Sigmoid colon (tissue), 6 donors: ENCODE measurements at regions not wholly inside any gene's neighbourhood (a gene's known extent, or its start where the extent isn't known, plus 50 kb on each side); places are given as distances from the start of the nearest gene placed in this dataset.

ENCODE experiments used
- DNase-seq: peaks from one replicate; pipeline ENCODE4 v3.0.0-alpha.2; 2019
- H3K27ac ChIP-seq, 4 donors: fragments of 200-600 bp; sonication (generic); one replicate each; pipeline ENCODE4 v1.5.1; 2016 to 2019; ENCODE audit warnings: mild to moderate bottlenecking in 1 of 4
- H3K27me3 ChIP-seq, 3 donors: fragments of 200-600 bp; sonication (generic); one replicate each; pipeline ENCODE4 v1.5.1; 2019; ENCODE audit warnings: mild to moderate bottlenecking in 1 of 3
- H3K36me3 ChIP-seq, 4 donors: fragments of 200-600 bp; sonication (generic); one replicate each; pipeline ENCODE4 v1.5.1; 2016 to 2019
- H3K4me1 ChIP-seq, 4 donors: fragments of 200-600 bp; sonication (generic); one replicate each; pipeline ENCODE4 v1.5.1; 2017 to 2019
- H3K4me3 ChIP-seq, 4 donors: fragments of 200-600 bp; sonication (generic); one replicate each; pipeline ENCODE4 v1.5.1; 2017 to 2019; ENCODE audit warnings: mild to moderate bottlenecking in 2 of 4, moderate library complexity in 1 of 4
- H3K9me3 ChIP-seq, 4 donors: fragments of 200-600 bp in 3 of 4; sonication (generic) in 3 of 4; one replicate each; pipeline versions ENCODE4 v1.5.1 to v1.6.1; 2013 to 2019
- EP300 ChIP-seq, 4 donors: sonication (generic); formaldehyde crosslinking; IDR thresholded peaks; one replicate each; pipeline ENCODE4 v1.6.1; 2017; ENCODE audit warnings: antibody characterized with exemption in 4 of 4
- POLR2A ChIP-seq, 2 donors: fragments of 450-650 bp; IDR thresholded peaks; one replicate each; pipeline ENCODE4 v1.6.1; 2016; ENCODE audit warnings: antibody characterized with exemption in 2 of 2, mild to moderate bottlenecking in 2 of 2, moderate library complexity in 2 of 2
- POLR2AphosphoS5 ChIP-seq, 4 donors: sonication (generic); formaldehyde crosslinking; IDR thresholded peaks; one replicate each; pipeline ENCODE4 v1.6.1; 2017; ENCODE audit warnings: antibody characterized with exemption in 4 of 4
- WGBS, 2 donors: extraction: QIAGEN DNeasy Blood & Tissue Kit; methylation state at CpG; one replicate each; pipeline ENCODE4 v1.1.7; 2013; 5-methylcytosine and 5-hydroxymethylcytosine counted together
- intact Hi-C: fragments of 100-400 bp; cut with DNase I; formaldehyde crosslinking; loops from one replicate; pipeline ENCODE4 v1.15.1; 2023
- TF ChIP-seq, protein P1 (sequence below), 4 experiments: fragments of 450-650 bp in 3 of 4; fragments of 200-600 bp in 1 of 4; IDR thresholded peaks; one replicate each; pipeline ENCODE4 v1.5.1; 2016 to 2019; ENCODE audit warnings: antibody characterized with exemption in 4 of 4, mild to moderate bottlenecking in 3 of 4, moderate library complexity in 2 of 4
- donor health status: healthy with polysubstance abuse.
- donor health status: healthy.

DNA sequence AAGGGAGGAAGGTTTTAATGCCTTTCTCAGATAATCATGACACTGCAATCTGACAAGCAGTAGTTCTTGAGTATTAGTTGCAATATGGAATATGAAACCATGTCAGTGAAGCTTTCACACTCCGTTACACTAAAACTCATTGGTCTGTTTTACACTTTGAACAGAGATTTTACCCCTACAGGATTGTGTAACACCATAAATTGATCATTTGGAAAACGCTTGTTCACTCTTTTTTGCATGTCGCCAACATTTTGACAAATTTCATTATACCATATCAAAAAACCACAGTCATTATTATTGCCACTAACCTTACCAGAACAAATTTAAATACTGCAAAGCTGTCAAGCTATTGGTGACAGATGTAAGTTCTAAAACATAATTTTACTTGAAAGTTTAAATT is 404.8 kb upstream of the THBS1 start:
- H3K4me1 ChIP-seq: peaks cover 0 to 42% (median 35%) of the 10 kb centered on the region in 4 donors
- TF ChIP-seq EP300 (IDR thresholded peaks at IDR 0.05) (no peak), POLR2AphosphoS5 (IDR thresholded peaks at IDR 0.05) (no peak), POLR2A (IDR thresholded peaks at IDR 0.05) (no peak)
- TF ChIP-seq, protein P1, sequence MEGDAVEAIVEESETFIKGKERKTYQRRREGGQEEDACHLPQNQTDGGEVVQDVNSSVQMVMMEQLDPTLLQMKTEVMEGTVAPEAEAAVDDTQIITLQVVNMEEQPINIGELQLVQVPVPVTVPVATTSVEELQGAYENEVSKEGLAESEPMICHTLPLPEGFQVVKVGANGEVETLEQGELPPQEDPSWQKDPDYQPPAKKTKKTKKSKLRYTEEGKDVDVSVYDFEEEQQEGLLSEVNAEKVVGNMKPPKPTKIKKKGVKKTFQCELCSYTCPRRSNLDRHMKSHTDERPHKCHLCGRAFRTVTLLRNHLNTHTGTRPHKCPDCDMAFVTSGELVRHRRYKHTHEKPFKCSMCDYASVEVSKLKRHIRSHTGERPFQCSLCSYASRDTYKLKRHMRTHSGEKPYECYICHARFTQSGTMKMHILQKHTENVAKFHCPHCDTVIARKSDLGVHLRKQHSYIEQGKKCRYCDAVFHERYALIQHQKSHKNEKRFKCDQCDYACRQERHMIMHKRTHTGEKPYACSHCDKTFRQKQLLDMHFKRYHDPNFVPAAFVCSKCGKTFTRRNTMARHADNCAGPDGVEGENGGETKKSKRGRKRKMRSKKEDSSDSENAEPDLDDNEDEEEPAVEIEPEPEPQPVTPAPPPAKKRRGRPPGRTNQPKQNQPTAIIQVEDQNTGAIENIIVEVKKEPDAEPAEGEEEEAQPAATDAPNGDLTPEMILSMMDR (IDR thresholded peaks at IDR 0.05): no peak
- H3K36me3 ChIP-seq: no peaks in the 10 kb centered on the region
- no peaks in the 10 kb centered on the region for H3K9me3 ChIP-seq
- DNase-seq: no peak
- 91 to 96% methylated on average over 3 of the region's 3 CpGs for WGBS, 2 donors
- intact Hi-C loops: loop anchor here (10.0 kb wide), 2 partner anchors 299 to 579 kb away; no protein-coding TSS in a partner anchor
- no peak overlapping the region for H3K27ac ChIP-seq
- no peaks in the 10 kb centered on the region for H3K27me3 ChIP-seq
- no peak overlapping the region for H3K4me3 ChIP-seq

DNA sequence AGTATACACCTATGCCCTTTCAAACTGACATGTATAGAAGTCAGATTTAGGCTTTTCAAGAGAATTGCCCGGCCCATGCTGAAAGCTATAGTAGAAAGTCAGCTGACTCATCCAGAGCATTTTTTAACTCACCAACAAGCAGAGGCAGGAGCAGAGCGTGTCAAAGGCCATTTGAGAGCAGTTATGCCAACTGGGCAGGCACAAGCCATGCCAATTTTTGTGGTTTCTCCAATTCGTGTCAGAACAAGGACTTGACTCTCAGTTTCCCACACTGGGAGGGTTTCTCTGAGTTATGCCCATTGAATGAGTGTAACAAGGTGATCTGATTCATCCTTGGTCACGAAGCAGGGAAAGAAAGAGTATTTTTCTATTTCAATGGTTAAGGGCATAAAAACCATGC is 403.3 kb upstream of the THBS1 start:
- no peak overlapping the region for H3K4me3 ChIP-seq
- intact Hi-C loops: loop anchor here (10.0 kb wide), 2 partner anchors 297 to 577 kb away; no protein-coding TSS in a partner anchor
- DNase-seq: no peak
- 88 to 89% methylated on average over 4 of the region's 4 CpGs for WGBS, 2 donors
- H3K27ac ChIP-seq: no peak overlapping the region
- H3K36me3 ChIP-seq: no peaks in the 10 kb centered on the region
- peaks cover 0 to 39% (median 30%) of the 10 kb centered on the region in 4 donors for H3K4me1 ChIP-seq
- TF ChIP-seq POLR2AphosphoS5 (IDR thresholded peaks at IDR 0.05) (no peak), POLR2A (IDR thresholded peaks at IDR 0.05) (no peak), EP300 (IDR thresholded peaks at IDR 0.05) (no peak)
- TF ChIP-seq, protein P1 (IDR thresholded peaks at IDR 0.05): no peak
- H3K9me3 ChIP-seq: no peaks in the 10 kb centered on the region
- H3K27me3 ChIP-seq: no peaks in the 10 kb centered on the region

DNA sequence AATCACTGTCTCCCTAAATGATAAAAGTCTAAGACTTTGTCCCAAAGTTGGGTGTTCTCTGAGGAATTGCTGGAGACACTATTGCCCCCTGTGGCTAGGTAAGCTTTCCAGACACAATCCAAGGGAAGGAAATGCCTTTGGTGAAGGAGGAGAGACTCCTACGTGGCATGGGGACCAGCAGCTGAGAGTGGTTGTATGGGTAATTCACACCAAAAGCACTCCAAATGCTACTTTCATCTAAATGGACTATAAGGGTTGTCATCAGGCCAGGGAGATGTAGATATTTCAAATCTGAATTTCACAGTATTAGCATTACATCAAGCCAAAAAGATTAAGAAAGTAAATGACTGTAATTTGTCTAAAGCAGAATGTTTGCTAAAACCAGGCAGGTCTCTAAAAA is 400.8 kb upstream of the THBS1 start:
- intact Hi-C loops: no loop called here
- Histone ChIP-seq H3K4me3 (no peak overlapping the region), H3K27ac (peak overlapping the region in 2 of 4 donors; percentile 34 to 37), H3K36me3 (no peaks in the 10 kb centered on the region), H3K27me3 (no peaks in the 10 kb centered on the region), H3K4me1 (peaks cover 0 to 26% (median 20%) of the 10 kb centered on the region in 4 donors), H3K9me3 (no peaks in the 10 kb centered on the region)
- TF ChIP-seq POLR2A (IDR thresholded peaks at IDR 0.05) (no peak), EP300 (IDR thresholded peaks at IDR 0.05) (no peak), POLR2AphosphoS5 (IDR thresholded peaks at IDR 0.05) (no peak)
- TF ChIP-seq, protein P1 (IDR thresholded peaks at IDR 0.05): no peak
- WGBS, 2 donors: 69 to 85% methylated on average over 1 of the region's 1 CpG
- DNase-seq: no peak

DNA sequence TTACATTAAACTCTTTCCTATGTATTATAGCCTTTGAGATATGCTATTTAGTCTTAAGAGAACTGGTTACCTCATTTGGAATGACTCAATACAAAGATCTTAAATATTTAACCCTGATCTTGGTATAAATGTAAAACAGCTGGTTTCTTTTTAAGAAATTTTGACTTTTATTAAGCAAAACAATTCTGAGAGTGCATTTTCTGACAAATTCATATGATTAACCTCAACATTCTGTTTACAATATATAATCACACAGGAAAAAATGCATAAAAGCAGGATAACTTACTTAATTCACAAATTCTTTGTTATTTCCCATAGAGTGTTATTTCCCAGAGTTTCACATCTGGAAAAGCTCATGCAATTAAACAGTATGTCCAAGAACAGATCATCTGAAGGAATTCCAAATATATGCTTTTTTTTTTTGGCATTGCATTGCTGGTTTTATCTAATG is 400.4 kb upstream of the THBS1 start:
- H3K9me3 ChIP-seq: no peaks in the 10 kb centered on the region
- H3K36me3 ChIP-seq: no peaks in the 10 kb centered on the region
- DNase-seq: no peak
- H3K27ac ChIP-seq: peak overlapping the region in 2 of 4 donors; percentile 34 to 37
- TF ChIP-seq, protein P1 (IDR thresholded peaks at IDR 0.05): no peak
- TF ChIP-seq POLR2A (IDR thresholded peaks at IDR 0.05) (no peak), POLR2AphosphoS5 (IDR thresholded peaks at IDR 0.05) (no peak), EP300 (IDR thresholded peaks at IDR 0.05) (no peak)
- H3K4me1 ChIP-seq: peaks cover 0 to 26% (median 20%) of the 10 kb centered on the region in 4 donors
- H3K27me3 ChIP-seq: no peaks in the 10 kb centered on the region
- intact Hi-C loops: no loop called here
- H3K4me3 ChIP-seq: no peak overlapping the region
